PFSK-1 (cell line): ENCODE measurements at regions not wholly inside any gene's neighbourhood (a gene's known extent, or its start where the extent isn't known, plus 50 kb on each side); places are given as distances from the start of the nearest gene placed in this dataset.

Source experiments
- POLR2AphosphoS5 ChIP-seq: IDR thresholded peaks from 2 replicates; pipeline ENCODE4 v1.6.1; 2012; ENCODE audit warnings: low read depth, mild to moderate bottlenecking, control low read depth, low read length, moderate library complexity
- SIN3A ChIP-seq: IDR thresholded peaks from 2 replicates; pipeline ENCODE4 v1.6.1; 2012; ENCODE audit warnings: mild to moderate bottlenecking, low read length, moderate library complexity, borderline replicate concordance; ENCODE audit not compliant: insufficient read depth
- TAF1 ChIP-seq: IDR thresholded peaks from 2 replicates; pipeline ENCODE4 v1.6.1; 2012; ENCODE audit warnings: low read length, control low read depth, borderline replicate concordance; ENCODE audit not compliant: insufficient read depth
- TF ChIP-seq, protein P1 (sequence below), 2 experiments: IDR thresholded peaks; 2 replicates each; pipeline versions ENCODE4 v1.6.1 to v1.8.0; 2011 to 2012; ENCODE audit warnings: low read depth in 2 of 2, low read length in 2 of 2, control low read depth in 1 of 2, inconsistent platforms in 1 of 2, mild to moderate bottlenecking in 1 of 2, moderate library complexity in 1 of 2; ENCODE audit not compliant: insufficient read depth in 1 of 2

DNA sequence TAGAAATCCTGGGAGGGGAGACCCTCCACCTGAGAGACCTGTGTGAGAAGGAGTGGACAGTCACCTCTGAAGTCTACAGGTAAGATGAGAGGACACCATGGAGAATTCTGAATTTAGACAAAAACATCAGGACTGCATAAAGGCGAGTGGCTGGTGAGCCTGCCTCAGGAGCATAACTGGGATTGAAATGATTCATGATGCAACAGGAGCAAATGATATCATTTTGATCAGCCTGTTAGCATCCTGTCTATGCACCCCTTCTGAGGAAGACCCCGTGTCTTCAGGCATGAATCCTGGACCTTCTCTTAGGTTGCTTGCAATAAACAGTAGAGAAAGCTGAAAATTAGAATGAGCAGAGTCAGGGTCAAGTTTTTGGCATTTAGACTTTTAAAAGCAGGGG, 245.8 kb downstream of the ETAA1 start:
- TF ChIP-seq POLR2AphosphoS5 (no peak), SIN3A (no peak), TAF1 (no peak)
- TF ChIP-seq, protein P1, sequence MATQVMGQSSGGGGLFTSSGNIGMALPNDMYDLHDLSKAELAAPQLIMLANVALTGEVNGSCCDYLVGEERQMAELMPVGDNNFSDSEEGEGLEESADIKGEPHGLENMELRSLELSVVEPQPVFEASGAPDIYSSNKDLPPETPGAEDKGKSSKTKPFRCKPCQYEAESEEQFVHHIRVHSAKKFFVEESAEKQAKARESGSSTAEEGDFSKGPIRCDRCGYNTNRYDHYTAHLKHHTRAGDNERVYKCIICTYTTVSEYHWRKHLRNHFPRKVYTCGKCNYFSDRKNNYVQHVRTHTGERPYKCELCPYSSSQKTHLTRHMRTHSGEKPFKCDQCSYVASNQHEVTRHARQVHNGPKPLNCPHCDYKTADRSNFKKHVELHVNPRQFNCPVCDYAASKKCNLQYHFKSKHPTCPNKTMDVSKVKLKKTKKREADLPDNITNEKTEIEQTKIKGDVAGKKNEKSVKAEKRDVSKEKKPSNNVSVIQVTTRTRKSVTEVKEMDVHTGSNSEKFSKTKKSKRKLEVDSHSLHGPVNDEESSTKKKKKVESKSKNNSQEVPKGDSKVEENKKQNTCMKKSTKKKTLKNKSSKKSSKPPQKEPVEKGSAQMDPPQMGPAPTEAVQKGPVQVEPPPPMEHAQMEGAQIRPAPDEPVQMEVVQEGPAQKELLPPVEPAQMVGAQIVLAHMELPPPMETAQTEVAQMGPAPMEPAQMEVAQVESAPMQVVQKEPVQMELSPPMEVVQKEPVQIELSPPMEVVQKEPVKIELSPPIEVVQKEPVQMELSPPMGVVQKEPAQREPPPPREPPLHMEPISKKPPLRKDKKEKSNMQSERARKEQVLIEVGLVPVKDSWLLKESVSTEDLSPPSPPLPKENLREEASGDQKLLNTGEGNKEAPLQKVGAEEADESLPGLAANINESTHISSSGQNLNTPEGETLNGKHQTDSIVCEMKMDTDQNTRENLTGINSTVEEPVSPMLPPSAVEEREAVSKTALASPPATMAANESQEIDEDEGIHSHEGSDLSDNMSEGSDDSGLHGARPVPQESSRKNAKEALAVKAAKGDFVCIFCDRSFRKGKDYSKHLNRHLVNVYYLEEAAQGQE (IDR thresholded peaks at IDR 0.05; ENCODE audit: insufficient read depth in 1 of 2, low read depth in 2 of 2, low read length in 2 of 2): no peak
